H9 (cell line): ENCODE measurements at regions not wholly inside any gene's neighbourhood (a gene's known extent, or its start where the extent isn't known, plus 50 kb on each side); places are given as distances from the start of the nearest gene placed in this dataset.

ENCODE experiments used
- DNase-seq: peaks from one replicate; pipeline ENCODE4 v3.0.0-alpha.2; 2017
- H2AFZ ChIP-seq: one replicate; pipeline ENCODE4 v1.6.1; 2013; ENCODE audit warnings: mild to moderate bottlenecking, low read length, control low read depth, moderate library complexity
- H2AK5ac ChIP-seq: 2 replicates; pipeline ENCODE4 v1.6.1; 2013; ENCODE audit warnings: low read length, control low read depth, mixed read lengths; ENCODE audit not compliant: insufficient read length
- H2BK120ac ChIP-seq: one replicate; pipeline ENCODE4 v1.6.1; 2013; ENCODE audit warnings: low read depth, mild to moderate bottlenecking, low read length, control low read depth, inconsistent platforms; ENCODE audit not compliant: poor library complexity, severe bottlenecking
- H2BK12ac ChIP-seq: 2 replicates; pipeline ENCODE4 v1.6.1; 2013; ENCODE audit warnings: low read length, control low read depth, mixed read lengths, low read depth; ENCODE audit not compliant: insufficient read length
- H2BK15ac ChIP-seq: 2 replicates; pipeline ENCODE4 v1.6.1; 2013; ENCODE audit warnings: low read depth, low read length, control low read depth
- H2BK20ac ChIP-seq: one replicate; pipeline ENCODE4 v1.6.1; 2013; ENCODE audit warnings: low read depth, mild to moderate bottlenecking, low read length, control low read depth, inconsistent platforms; ENCODE audit not compliant: poor library complexity, severe bottlenecking
- H2BK5ac ChIP-seq: 2 replicates; pipeline ENCODE4 v1.6.1; 2013; ENCODE audit warnings: low read length, control low read depth, mixed read lengths; ENCODE audit not compliant: insufficient read length
- H3K14ac ChIP-seq: 2 replicates; pipeline ENCODE4 v1.6.1; 2013; ENCODE audit warnings: low read length, control low read depth; ENCODE audit not compliant: insufficient read depth
- H3K18ac ChIP-seq: 2 replicates; pipeline ENCODE4 v1.6.1; 2013; ENCODE audit warnings: low read depth, mild to moderate bottlenecking, mixed read lengths, low read length, control low read depth; ENCODE audit not compliant: insufficient read length
- H3K23ac ChIP-seq: 2 replicates; pipeline ENCODE4 v1.6.1; 2013; ENCODE audit warnings: low read length, control low read depth, mixed read lengths, low read depth; ENCODE audit not compliant: insufficient read length
- H3K23me2 ChIP-seq: 2 replicates; pipeline ENCODE4 v1.6.1; 2013; ENCODE audit warnings: low read depth, mild to moderate bottlenecking, mixed read lengths, low read length, control low read depth; ENCODE audit not compliant: insufficient read length, poor library complexity, severe bottlenecking
- H3K27ac ChIP-seq: 2 replicates; pipeline ENCODE4 v1.5.1; 2013; ENCODE audit warnings: low read length, control low read depth, mixed read lengths, low read depth; ENCODE audit not compliant: insufficient read length
- H3K27me3 ChIP-seq: 2 replicates; pipeline ENCODE4 v1.6.1; 2013; ENCODE audit warnings: low read length, control low read depth, inconsistent platforms; ENCODE audit not compliant: insufficient read depth
- H3K4ac ChIP-seq: 2 replicates; pipeline ENCODE4 v1.6.1; 2013; ENCODE audit warnings: low read depth, mild to moderate bottlenecking, control low read depth, inconsistent platforms, low read length, moderate library complexity
- H3K4me1 ChIP-seq: 2 replicates; pipeline ENCODE4 v1.6.1; 2013; ENCODE audit warnings: low read length, control low read depth, inconsistent platforms; ENCODE audit not compliant: insufficient read depth
- H3K4me2 ChIP-seq: 2 replicates; pipeline ENCODE4 v1.6.1; 2013; ENCODE audit warnings: low read length, control low read depth, mixed read lengths; ENCODE audit not compliant: insufficient read length, insufficient read depth
- H3K56ac ChIP-seq: 2 replicates; pipeline ENCODE4 v1.6.1; 2013; ENCODE audit warnings: low read depth, mild to moderate bottlenecking, mixed read lengths, low read length, control low read depth; ENCODE audit not compliant: insufficient read length
- H3K79me1 ChIP-seq: 2 replicates; pipeline ENCODE4 v1.6.1; 2013; ENCODE audit warnings: low read depth, mild to moderate bottlenecking, moderate library complexity, low read length, control low read depth, inconsistent platforms; ENCODE audit not compliant: insufficient read depth, poor library complexity, severe bottlenecking
- H3K79me2 ChIP-seq: 2 replicates; pipeline ENCODE4 v1.6.1; 2013; ENCODE audit warnings: low read length, control low read depth, inconsistent platforms; ENCODE audit not compliant: insufficient read depth
- H3K9ac ChIP-seq: 2 replicates; pipeline ENCODE4 v1.6.1; 2013; ENCODE audit warnings: low read length, control low read depth, mixed read lengths; ENCODE audit not compliant: insufficient read length; ENCODE audit errors: extremely low read depth
- H3K9me3 ChIP-seq: one replicate; pipeline ENCODE4 v1.6.1; 2013; ENCODE audit warnings: low read depth, low read length, inconsistent platforms; ENCODE audit not compliant: control insufficient read depth
- H3T11ph ChIP-seq: one replicate; pipeline ENCODE4 v1.6.1; 2013; ENCODE audit warnings: mild to moderate bottlenecking, low read length, control low read depth, inconsistent platforms
- H4K20me1 ChIP-seq: one replicate; pipeline ENCODE4 v1.6.1; 2013; ENCODE audit not compliant: control insufficient read depth, insufficient read length, insufficient read depth
- H4K5ac ChIP-seq: 2 replicates; pipeline ENCODE4 v1.6.1; 2013; ENCODE audit warnings: low read depth, mild to moderate bottlenecking, mixed read lengths, low read length, control low read depth; ENCODE audit not compliant: insufficient read length
- H4K8ac ChIP-seq: replicated peaks from 2 replicates; pipeline ENCODE4 v1.6.1; 2013; ENCODE audit warnings: low read length, control low read depth, mixed read lengths, low read depth; ENCODE audit not compliant: insufficient read length
- H4K91ac ChIP-seq: 2 replicates; pipeline ENCODE4 v1.6.1; 2013; ENCODE audit warnings: low read depth, mild to moderate bottlenecking, moderate library complexity, mixed read lengths, low read length, control low read depth; ENCODE audit not compliant: insufficient read length
- H3K27ac Mint-ChIP-seq, 3 experiments: 2 replicates in 2 of 3; 3 replicates in 1 of 3; pipeline ENCODE4 v1.8.0; 2020 to 2021; ENCODE audit warnings: mixed read lengths in 3 of 3, mild to moderate bottlenecking in 1 of 3, moderate library complexity in 1 of 3
- H3K27me3 Mint-ChIP-seq: 2 replicates; pipeline ENCODE4 v1.8.0; 2021; ENCODE audit warnings: low read depth, mild to moderate bottlenecking, moderate library complexity, mixed read lengths
- H3K36me3 Mint-ChIP-seq, 3 experiments: 2 replicates in 2 of 3; 3 replicates in 1 of 3; pipeline ENCODE4 v1.8.0; 2020 to 2021; ENCODE audit warnings: low read depth in 3 of 3, mixed read lengths in 3 of 3; ENCODE audit not compliant: insufficient read depth in 1 of 3
- H3K4me1 Mint-ChIP-seq, 2 experiments: 2 replicates each; pipeline ENCODE4 v1.8.0; 2020; ENCODE audit warnings: mixed read lengths in 2 of 2
- H3K4me3 Mint-ChIP-seq, 2 experiments: 2 replicates in 1 of 2; 3 replicates in 1 of 2; pipeline ENCODE4 v1.8.0; 2020 to 2021; ENCODE audit warnings: mild to moderate bottlenecking in 2 of 2, mixed read lengths in 2 of 2, moderate library complexity in 1 of 2
- H3K9me3 Mint-ChIP-seq, 2 experiments: 2 replicates in 1 of 2; 3 replicates in 1 of 2; pipeline ENCODE4 v1.8.0; 2020; ENCODE audit warnings: mild to moderate bottlenecking in 2 of 2, mixed read lengths in 2 of 2, moderate library complexity in 1 of 2
- WGBS: extraction: QIAGEN DNeasy Blood & Tissue Kit; methylation state at CpG from one replicate; pipeline ENCODE4 v1.1.7; 2013; ENCODE audit warnings: missing lambda C conversion rate, low lambda C conversion rate, mixed read lengths; ENCODE audit not compliant: insufficient read length; ENCODE audit errors: extremely low coverage; 5-methylcytosine and 5-hydroxymethylcytosine counted together
- TF ChIP-seq, protein P1 (sequence below): fragments of 200-600 bp; sonication (generic); conservative IDR thresholded peaks from 3 replicates; pipeline ENCODE4 v1.8.0; 2021; ENCODE audit warnings: antibody characterized with exemption, mild to moderate bottlenecking

DNA sequence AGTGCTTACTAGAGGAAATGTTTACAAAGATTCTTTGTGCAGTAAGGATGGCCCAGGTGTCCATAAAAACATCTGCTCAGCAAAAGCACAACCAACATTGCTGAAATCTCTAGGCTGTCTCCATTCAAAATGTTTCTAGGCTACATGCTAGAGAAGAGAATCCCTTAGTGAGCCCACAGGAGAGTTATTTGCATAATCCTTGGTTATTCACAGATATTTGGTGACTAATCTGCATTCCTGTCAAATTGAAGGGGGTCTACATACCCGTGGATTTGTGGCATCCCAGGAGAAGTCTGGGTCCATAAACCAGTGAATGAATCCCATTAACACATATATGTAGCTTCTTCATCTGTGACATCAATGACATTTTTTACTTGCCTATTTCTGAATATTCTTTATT is 261.3 kb upstream of the ESRRG start:
- no peak overlapping the region for H4K5ac ChIP-seq
- no CpG with 5 or more reads among the region's 1 CpG for WGBS
- no peak overlapping the region for H2BK12ac ChIP-seq
- Mint-ChIP-seq H3K9me3 (no peaks in the 10 kb centered on the region), H3K4me3 (no peak overlapping the region), H3K4me1 (peaks cover 11% of the 10 kb centered on the region in 2 experiments), H3K36me3 (no peaks in the 10 kb centered on the region), H3K27me3 (no peaks in the 10 kb centered on the region), H3K27ac (no peak overlapping the region)
- H2BK20ac ChIP-seq = no peak overlapping the region
- H3K27me3 ChIP-seq = no peaks in the 10 kb centered on the region
- H3K4me1 ChIP-seq = no peaks in the 10 kb centered on the region; the same call in 1 of the 2 replicates
- DNase-seq = no peak
- no peak overlapping the region for H2AFZ ChIP-seq
- H2AK5ac ChIP-seq = no peak overlapping the region
- H3K9me3 ChIP-seq = no peaks in the 10 kb centered on the region
- H4K91ac ChIP-seq = no peak overlapping the region
- H4K8ac ChIP-seq = no peak overlapping the region
- H3K18ac ChIP-seq = no peak overlapping the region
- no peak overlapping the region for H3T11ph ChIP-seq
- H2BK5ac ChIP-seq = no peak overlapping the region
- no peaks in the 10 kb centered on the region for H3K79me1 ChIP-seq
- no peak overlapping the region for H2BK15ac ChIP-seq
- H2BK120ac ChIP-seq = no peak overlapping the region
- H3K4ac ChIP-seq = no peak overlapping the region
- H3K23me2 ChIP-seq = no peaks in the 10 kb centered on the region
- no peak overlapping the region for H3K9ac ChIP-seq
- H3K4me2 ChIP-seq = no peak overlapping the region
- TF ChIP-seq, protein P1, sequence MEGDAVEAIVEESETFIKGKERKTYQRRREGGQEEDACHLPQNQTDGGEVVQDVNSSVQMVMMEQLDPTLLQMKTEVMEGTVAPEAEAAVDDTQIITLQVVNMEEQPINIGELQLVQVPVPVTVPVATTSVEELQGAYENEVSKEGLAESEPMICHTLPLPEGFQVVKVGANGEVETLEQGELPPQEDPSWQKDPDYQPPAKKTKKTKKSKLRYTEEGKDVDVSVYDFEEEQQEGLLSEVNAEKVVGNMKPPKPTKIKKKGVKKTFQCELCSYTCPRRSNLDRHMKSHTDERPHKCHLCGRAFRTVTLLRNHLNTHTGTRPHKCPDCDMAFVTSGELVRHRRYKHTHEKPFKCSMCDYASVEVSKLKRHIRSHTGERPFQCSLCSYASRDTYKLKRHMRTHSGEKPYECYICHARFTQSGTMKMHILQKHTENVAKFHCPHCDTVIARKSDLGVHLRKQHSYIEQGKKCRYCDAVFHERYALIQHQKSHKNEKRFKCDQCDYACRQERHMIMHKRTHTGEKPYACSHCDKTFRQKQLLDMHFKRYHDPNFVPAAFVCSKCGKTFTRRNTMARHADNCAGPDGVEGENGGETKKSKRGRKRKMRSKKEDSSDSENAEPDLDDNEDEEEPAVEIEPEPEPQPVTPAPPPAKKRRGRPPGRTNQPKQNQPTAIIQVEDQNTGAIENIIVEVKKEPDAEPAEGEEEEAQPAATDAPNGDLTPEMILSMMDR = no peak
- H3K56ac ChIP-seq = no peak overlapping the region
- no peak overlapping the region for H3K23ac ChIP-seq
- H3K14ac ChIP-seq = no peak overlapping the region
- H3K79me2 ChIP-seq = no peaks in the 10 kb centered on the region
- H3K27ac ChIP-seq = no peak overlapping the region
- H4K20me1 ChIP-seq = no peaks in the 10 kb centered on the region
